GM21381 (cell line): ENCODE measurements at regions not wholly inside any gene's neighbourhood (a gene's known extent, or its start where the extent isn't known, plus 50 kb on each side); places are given as distances from the start of the nearest gene placed in this dataset.
"Not testable (repeated sequence)": the region's sequence is repeated elsewhere in the genome, so short reads cannot be mapped to it uniquely, and the experiment has no call there.

Experiments
- ATAC-seq: cut with Tn5 transposase; IDR thresholded peaks from one replicate; pipeline ENCODE4 v1.9.1; 2021; ENCODE audit warnings: mild to moderate bottlenecking, moderate library complexity; ENCODE audit not compliant: unreplicated experiment

DNA sequence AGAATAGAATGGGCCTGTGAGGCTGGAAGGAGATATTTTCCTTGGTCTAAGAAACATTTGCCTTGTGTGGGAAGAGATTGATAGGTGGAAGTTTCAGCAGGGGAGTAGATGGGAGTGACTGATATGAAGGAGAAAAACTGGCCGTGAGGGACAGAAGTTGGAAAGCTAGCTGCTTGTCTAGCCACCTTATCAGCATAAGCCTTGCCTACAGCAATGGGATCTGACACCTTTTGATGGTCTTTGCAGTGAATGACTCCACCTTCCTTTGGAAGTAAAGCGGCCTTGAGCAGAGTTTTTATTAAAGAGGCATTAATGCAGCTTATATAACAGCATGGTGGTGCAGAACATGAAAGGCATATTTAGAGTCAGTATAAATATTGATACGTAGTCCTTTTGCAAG is 120.1 kb upstream of the INTU start:
- not testable (repeated sequence) for ATAC-seq

DNA sequence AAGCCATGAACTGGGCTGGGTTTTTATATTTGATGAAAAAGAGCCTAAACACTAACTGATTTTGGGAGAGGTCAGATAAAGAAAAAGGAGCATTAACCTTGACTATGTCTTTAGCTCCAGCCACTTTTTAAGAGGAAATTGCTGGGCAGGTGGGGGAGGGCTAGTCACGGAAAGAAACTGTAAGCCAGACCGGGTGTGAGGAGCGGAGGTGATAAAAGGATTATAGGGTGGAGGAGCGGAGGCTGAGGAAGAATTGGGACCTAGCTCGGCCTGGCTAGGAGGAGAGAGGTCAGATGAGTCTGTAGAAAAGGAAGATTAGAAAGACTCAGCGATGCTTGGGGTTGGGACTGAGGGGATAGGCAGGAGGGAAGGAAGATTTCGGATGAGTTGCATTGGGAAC is 117.5 kb upstream of the INTU start:
- ATAC-seq, result not testable (repeated sequence)

DNA sequence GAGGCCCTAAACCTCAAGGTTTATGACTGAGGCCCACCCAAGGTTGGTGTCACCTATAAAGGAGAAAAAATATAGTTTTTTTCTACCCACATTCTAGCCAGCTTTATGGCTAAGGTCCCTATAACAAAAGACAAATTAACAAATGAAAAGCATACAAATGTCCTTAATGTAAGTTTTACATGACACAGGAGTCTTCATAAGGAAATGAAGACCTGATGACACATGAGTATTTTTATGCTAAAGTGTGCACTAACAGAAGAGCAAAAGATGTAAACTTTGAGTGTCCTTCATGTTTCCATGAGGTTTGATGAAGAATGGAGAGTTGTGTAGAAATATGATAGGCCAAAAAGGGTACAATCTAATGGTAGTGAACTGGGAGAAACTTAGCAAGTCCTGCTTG is 114.7 kb upstream of the INTU start:
- ATAC-seq, result no peak

DNA sequence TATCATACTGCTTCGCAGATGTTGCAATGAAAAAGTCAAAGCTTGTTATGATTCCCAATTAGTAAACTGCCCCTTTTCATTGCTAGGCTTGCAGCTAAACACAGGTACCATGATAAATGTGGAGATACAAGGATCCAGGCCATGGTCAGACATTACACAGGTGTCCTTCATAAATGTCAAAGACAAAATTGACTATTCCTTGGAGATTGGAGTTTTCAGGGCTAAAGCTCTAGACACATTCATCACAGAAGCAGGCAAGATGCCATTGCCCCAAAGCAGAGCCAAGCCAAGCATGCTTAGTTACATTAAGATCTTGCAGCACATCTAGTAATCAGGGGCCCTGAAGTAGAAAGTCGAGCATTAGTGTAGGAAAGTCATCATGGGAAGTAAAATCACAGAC is 111.3 kb upstream of the INTU start:
- ATAC-seq, result no peak

DNA sequence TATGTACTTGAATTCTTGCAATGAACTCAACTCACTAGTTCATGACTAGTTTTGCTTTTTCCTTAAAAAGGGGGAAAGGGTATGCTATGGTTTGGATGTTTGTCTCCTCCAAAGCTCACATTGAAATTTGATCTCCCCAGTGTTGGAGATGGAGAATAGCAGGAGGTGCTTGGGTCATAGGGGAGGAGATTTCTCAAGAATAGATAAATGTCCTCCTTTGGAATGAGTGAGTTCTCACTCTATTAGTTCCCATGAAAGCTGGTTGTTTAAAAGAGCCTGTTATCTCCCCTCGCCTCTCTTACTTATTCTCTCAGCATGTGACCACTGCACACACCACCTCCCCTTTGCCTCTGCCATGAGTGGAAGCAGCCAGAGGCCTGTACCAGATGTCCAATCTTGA is 109.4 kb upstream of the INTU start:
- ATAC-seq, result no peak

DNA sequence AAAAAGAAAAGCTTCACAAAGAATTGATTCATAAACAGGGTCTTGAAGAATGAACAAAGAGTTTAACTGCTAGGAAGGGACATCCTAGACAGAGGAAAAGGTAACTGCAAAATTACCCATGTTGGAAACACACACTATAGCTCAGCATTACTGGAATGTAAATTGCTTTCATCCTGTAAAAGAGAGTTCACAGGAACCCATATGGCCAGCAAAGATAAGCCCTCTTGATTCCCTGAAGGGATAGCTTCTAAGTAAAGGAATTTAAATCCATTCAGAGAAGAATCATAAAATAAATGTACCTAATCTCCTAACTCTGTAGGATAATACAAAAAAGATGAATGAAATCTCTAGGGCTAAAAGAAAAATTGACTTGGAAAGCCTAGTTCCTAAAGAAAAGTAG is 107.1 kb upstream of the INTU start:
- ATAC-seq, result no peak

DNA sequence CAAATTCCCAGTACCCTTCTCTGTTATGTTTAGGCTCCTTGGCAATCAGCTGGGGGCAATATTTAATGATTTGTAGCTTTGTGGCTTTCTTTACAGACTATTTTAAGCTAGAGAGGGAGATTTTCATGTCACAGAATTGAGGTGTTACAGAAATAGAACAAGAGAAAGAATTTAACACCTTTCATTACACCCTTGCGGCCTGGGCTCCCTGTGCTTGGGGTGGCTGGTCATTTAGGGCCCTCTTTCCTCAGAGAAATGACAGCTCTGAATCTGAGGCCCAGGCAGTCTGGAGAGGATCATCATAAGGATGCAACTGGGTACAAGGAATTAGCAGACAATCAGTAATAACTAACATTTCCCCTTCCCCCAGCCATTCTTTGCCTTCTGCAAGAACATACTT is 104.5 kb upstream of the INTU start:
- ATAC-seq, result no peak

DNA sequence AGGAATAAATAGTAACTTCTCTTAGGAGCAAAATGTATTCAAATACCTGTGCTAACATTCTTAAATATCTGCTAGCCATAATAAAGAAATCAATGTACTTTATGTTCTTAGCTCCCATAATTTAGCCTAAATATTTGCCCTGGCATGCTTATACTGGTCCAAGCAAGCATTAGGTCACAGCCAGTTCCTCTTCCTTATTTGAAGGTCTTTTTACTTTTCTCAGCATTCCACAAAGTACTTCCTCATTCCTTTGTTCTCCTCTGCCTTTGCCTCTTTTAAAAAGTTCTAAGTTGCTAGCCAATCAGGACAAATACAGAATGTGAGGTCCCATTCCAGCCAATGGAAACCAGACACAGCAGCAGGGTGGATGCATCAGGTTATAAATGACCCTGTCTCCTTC is 102.9 kb upstream of the INTU start:
- ATAC-seq, result not testable (repeated sequence)

DNA sequence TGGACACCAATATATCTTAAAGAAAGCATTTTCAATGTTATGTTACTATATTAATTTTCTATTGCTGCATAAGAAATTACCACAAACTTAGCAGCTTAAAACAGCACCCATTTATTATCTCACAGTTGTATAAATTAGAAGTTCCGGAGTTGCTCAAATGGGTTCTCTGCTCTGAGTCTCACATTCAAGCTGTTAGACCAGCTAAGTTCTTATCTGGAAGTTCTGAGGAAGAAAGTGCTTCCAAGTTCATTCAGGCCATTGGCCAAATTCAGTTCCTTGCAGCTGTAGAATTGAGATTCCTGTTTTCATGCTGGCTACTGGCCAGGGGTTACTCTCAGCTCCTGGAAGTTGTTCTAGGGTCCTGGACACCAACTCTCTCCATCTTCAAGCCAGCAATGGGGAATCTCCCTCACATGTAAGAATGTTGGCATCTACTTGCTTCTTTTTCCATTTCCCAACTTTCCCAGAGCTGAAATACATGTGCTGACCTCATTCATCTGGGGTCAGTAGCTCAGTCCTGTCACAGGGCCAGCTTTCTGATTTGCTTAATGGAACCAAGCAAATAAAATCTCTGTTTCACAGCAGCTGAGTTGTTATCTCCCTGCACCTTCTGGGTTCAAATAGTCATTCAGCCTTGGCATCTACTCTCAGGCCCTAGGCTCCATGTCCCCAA is 99.6 kb upstream of the INTU start:
- ATAC-seq, result no peak

DNA sequence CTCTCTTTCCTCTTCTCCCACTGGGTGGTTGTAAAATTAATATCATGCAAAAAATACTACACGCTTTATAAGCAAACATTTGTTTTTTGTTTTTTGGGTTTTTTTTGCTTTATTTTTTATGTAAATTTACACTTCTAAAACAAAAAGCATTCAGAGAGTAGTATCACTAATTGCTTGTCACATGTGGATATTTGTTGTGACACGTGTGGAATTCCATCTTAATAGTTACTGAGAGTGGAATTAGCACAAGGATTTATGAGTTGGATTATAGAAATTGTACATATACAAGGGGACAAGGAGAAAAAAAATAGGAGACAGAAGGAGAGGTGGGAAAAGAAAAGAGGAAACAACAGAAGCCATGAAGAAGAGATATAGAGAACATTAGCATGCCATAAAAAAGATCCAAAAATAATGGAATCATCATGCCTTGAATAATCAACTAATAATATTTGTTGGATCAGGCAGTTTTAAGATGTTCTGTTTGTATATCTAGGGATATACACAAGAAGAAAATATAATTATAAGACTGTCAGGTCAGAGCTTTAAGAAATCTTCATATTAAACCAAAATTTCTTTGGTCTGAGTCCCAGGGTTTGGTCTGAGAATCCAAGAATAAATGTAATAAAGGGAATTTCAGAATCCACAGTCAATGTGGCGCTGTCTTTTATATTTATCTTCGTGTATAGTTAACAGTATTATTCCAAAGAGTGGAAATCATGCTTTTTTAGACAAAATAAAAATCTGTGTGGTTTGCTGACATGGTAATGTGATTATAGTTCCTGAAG is 98.5 kb upstream of the INTU start:
- ATAC-seq, result no peak

DNA sequence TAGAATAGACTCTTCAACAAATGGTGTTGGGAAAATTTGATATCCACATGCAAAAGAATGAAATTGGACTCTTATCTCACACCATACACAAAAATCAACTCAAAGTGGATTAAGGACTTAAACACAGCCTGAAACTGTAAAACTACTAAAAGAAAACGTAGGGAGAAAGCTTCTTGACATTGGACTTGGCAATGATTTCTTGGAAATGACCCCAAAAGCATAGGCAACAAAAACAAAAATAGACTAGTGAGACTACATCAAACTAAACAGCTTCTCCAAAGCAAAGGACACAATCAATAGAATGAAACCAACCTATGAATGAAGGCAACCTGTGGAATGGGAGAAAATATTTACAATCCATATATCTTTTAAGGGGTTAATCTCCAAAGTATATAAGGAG is 94.7 kb upstream of the INTU start:
- ATAC-seq, result no peak

DNA sequence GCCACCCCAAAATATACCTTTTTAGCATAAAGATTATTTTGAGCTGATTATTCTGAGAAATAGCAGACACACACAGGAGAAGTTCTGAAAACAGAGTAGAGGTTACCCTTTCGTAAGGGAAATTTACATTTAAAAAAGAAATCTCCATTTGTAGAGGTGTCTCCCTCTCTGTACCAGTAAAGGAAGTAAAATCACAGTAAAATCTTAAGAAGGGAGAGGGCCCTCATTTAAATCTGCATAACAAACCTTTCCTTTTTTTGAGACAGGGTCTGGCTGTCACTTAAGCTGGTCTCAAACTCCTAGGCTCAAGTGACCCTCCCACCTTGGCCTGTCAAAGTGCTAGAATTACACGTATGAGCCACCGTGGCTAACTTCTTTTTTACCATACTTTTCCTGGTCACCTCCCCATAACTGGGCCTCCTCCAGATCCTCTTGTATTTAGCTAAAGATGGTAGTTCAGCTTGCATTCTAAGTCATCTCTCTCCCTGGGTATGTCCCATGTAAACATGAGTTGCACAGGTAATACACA is 92.2 kb upstream of the INTU start:
- ATAC-seq, result no peak

DNA sequence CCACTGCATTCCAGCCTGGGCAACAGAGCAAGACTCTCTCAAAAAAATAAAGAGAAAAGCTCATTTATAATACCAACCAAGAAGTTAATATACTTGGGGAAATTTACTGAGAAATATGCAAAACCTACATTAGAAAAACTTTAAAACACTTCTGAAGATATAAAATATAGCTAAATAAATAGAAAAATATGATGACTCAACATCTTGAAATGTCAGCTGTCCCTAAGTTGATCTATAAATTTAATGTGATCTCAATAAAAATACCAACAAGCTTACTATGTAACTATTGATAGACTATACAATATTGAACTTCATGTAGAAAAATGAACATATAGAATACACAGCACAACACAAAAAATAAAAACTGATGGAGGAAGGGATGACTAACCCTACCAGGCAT is 87.5 kb upstream of the INTU start:
- no peak for ATAC-seq

DNA sequence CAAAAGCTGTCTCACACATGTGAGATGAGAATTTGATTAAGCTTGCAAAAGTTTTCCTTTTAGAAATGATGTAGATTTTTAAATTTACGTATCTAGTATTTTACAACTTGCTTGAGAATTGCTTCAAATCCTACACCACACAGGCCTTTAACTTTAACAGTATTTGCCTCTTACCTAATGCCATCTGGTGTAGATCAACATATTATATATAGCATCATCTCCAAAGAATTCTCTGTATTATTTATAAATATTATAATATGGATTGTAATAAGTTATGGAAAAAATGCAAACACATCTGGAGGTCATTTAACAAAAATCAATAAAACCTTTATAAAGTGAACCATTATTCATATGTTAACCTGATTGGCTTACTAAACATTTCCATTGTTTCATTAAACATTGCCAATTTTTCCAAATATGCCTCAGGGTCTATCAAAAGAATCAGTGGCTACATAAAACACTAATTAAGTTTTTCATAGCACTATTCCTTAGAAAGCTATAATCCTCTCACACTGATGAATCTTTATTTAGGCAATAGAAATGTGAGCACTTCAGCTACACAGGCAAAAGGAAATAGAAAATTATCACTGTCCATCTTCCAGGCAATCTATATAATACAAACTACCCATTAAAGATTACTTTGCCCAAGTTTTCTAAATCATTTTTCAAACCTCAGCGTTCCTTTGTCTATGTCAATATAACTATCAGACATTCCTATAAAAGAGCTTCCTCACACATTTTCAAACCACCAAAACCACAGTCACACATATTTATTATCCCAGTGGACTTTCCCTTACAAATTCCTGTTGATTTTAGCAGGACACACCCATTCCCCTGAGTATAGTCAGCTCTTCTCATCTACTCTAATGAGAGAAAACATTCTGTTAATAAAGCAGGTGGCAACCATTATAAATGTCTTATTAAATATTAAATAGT is 83.5 kb upstream of the INTU start:
- no peak for ATAC-seq

DNA sequence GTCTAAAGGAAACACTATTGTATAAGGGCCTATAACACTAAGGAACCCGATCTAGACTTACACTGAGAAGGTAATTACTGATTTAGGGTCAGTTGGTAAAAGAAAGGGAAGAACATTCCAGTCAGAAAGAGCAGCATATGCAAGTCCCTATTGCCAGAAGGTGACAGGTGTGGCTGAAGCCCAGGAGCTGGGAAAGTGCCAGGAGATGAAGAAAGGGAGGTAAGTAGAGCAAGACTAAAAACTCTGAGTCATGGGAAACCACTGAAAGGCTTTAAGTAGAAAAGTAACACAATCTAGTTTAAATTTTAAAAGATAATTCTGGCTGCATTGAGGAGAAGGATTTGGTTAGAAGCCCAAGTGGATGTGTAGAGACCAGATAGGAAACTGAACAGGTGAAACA is 77.7 kb upstream of the INTU start:
- no peak for ATAC-seq

DNA sequence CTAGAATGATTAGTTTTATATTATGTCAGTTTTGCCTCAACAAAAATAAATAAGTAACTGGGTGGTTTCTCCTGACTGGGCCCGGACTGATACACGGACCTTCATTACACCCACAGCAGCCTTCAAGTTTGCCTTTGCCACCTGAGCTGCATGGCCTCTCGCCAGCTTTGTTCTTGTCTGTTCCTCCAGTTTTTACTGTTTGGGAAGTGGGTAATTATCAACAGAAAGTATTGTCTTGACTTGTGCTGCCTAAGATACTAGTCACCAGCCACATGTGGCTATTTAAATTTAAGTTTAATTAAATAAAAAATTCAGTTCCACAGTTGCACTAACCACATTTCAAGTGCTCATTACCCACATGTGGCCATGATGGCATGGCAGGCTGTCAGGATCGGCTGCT is 74.7 kb upstream of the INTU start:
- ATAC-seq, result no peak

DNA sequence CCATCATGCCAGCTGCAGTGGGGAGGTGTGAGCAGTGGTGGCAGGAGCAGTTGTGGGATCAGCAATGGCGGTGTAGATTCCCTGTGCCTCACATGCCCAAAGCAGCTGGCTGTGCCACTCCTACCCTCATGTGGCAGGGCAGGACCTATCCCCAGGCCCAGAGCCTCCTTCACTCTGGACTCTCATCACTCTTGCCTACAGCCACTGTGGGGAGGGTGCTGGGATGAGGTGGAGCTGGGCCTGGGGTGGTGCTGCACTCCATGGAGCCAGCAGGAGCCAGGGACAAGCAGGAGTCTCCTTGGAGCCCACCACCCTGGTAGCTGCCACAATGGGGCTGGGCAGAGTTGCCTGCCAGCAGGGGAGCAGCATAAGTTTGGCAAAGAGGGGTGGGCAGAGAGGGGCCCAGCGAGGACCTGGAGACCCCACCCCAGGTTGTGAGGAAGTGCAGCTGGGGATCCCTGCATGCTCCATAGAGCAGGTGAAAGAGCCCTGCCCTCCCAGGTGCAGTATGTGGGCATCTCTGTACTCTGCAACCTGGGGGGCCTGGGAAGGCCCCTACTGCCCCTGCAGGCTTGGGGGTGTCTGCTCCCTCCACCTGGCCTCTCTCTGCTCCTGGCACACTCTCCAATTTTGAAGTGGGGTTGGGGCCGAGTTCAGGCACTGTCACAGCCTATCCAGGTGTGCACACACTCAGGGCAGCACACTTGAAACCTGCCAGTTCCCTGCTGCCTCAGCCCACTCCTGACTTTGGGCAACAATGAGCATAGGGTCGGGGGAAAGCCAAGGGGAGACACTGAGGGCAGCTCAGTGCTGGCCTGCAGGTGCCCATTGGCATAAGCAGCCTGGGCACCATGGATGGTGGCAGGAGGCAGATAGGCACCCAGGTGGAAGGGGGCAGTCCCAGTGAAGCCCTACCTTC is 74.0 kb upstream of the INTU start:
- ATAC-seq, result no peak

DNA sequence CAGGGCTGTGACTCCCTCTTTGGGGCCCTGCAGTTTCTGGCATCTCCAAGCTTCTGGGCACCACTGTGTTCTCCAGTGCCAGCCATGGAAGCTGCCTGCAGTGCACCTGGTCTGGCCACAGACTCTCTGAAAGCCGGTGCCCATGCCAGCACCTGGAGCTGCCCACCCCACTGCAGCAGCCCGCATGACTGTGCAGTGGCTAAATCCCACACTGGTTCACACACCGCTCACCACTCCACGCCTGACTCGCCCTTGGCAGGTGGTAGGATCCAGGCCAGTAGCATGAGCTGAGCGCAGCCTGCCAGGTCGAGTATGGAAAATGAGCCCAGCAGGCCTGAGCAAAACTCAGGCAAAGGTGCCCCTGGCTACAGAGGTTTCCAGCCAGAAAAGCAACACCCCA is 72.8 kb upstream of the INTU start:
- ATAC-seq, result no peak

DNA sequence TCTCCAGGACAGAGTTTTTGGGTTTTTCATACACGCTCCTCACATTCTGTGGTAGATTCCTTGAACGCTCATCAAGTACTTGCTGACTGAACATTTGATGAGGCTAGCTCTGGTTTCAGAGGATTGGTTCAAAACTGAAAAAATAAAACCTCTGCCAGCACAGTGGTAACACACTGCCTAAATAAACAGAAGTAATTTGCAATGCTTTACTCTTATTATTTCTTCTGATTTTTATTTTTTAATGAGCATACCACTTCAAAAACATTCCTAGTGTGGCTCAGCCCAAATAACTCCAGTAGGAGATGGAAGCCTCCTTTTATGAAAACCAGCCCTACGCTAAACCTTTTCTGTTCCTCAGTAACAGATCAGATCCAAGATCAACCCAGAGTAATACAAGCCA is 72.0 kb upstream of the INTU start:
- no peak for ATAC-seq

DNA sequence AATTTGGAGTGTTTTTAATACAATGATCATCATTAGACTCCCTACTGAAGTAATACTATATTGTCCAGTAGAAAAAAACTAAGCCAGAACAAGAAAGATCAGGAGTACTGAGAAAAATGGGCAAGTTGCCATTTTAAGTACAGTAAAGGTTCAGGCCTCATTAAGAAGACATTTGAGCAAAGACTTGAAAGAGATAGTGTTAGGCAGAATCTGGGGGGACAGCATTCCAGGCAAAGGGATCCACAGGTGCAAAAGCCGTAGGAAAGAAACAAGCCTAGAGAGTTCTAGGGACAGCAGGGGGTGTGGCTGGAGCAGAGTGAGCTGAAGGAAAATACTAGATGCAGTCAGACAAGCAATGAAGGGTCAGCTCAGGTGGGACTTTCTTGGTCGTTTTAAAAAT is 58.1 kb upstream of the INTU start:
- ATAC-seq, result no peak
